Tibial nerve (tissue), 4 donors: ENCODE measurements at regions not wholly inside any gene's neighbourhood (a gene's known extent, or its start where the extent isn't known, plus 50 kb on each side); places are given as distances from the start of the nearest gene placed in this dataset.

ENCODE experiments used
- DNase-seq, 2 donors: peaks; one replicate each; pipeline ENCODE4 v3.0.0-alpha.2; 2019; ENCODE audit warnings: low spot score in 2 of 2
- H3K27ac ChIP-seq, 4 donors: fragments of 200-600 bp; sonication (generic) in 3 of 4; one replicate each; pipeline ENCODE4 v1.5.1; 2017 to 2019; ENCODE audit warnings: mild to moderate bottlenecking in 1 of 4
- H3K27me3 ChIP-seq, 2 donors: fragments of 200-600 bp; sonication (generic) in 1 of 2; one replicate each; pipeline versions ENCODE4 v1.5.1 to v1.6.0; 2017 to 2019
- H3K36me3 ChIP-seq, 3 donors: fragments of 200-600 bp; sonication (generic); one replicate each; pipeline ENCODE4 v1.5.1; 2018 to 2019
- H3K4me1 ChIP-seq, 4 donors: fragments of 200-600 bp; sonication (generic) in 3 of 4; one replicate each; pipeline ENCODE4 v1.5.1; 2017 to 2019
- H3K4me3 ChIP-seq, 4 donors: fragments of 200-600 bp; sonication (generic) in 3 of 4; one replicate each; pipeline ENCODE4 v1.5.1; 2017 to 2019; ENCODE audit warnings: mild to moderate bottlenecking in 1 of 4, moderate library complexity in 1 of 4
- H3K9me3 ChIP-seq, 4 donors: fragments of 200-600 bp; sonication (generic) in 3 of 4; one replicate each; pipeline ENCODE4 v1.5.1; 2017 to 2019
- EP300 ChIP-seq, 2 donors: sonication (generic); formaldehyde crosslinking; IDR thresholded peaks; one replicate each; pipeline ENCODE4 v1.6.1; 2017; ENCODE audit warnings: antibody characterized with exemption in 2 of 2, mild to moderate bottlenecking in 1 of 2
- POLR2A ChIP-seq, 2 donors: fragments of 450-650 bp; IDR thresholded peaks; one replicate each; pipeline ENCODE4 v1.6.1; 2017; ENCODE audit warnings: antibody characterized with exemption in 2 of 2, mild to moderate bottlenecking in 2 of 2, moderate library complexity in 2 of 2
- WGBS, 2 donors: methylation state at CpG; one replicate each; pipeline ENCODE4 v1.1.5; 2018; 5-methylcytosine and 5-hydroxymethylcytosine counted together
- TF ChIP-seq, protein P1 (sequence below), 5 experiments: fragments of 200-600 bp in 3 of 5; fragments of 450-650 bp in 2 of 5; sonication (generic) in 3 of 5; IDR thresholded peaks; one replicate each; pipeline ENCODE4 v1.5.1; 2016 to 2019; ENCODE audit warnings: antibody characterized with exemption in 5 of 5, mild to moderate bottlenecking in 3 of 5, moderate library complexity in 2 of 5

DNA sequence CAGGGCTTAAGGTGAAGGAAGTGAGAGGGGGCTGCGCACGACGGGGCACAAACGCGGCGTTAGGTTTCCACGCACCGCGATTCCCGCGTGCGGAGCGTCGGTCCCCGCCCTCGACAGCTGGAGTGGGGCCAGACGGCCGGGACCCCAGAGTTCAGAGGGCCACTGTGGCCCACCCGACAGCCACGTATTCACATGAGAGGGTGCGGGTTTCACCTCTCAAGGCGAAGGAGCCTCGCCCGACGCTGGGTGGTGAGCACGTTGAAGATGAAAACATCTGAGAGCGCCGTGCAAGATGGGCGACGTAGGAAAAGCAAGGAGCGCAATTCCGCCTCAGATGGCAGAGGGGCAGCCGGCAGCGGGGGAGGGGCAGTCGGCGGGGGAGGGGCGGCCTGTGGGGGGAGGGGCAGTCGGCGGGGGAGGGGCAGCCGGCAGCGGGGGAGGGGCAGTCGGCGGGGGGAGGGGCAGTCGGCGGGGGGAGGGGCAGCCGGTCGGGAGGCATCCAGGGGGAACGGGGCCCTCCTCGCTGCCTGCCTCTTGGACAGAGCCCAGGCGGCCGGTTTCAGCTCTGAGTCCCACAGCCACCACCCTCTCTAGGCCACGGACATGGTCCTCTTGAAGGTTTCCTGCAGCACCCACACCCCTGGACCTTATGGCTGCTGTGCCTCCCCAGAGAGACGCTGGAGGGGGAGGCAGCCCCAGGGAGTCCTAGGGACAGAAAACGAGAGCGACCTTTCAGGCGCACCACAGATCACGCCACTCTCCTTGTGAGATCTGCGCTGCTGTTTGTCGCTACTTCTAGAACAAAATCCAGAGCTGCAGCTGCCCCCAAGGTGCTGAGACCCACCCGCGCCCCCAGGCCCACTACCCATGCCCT, 113.7 kb downstream of the DLL1 start:
- Histone ChIP-seq H3K4me1 (peaks cover 0 to 6% (median 0%) of the 10 kb centered on the region in 4 donors), H3K27me3 (no peaks in the 10 kb centered on the region), H3K9me3 (no peaks in the 10 kb centered on the region), H3K36me3 (no peaks in the 10 kb centered on the region), H3K4me3 (peak overlapping the region in 1 of 4 donors; percentile 35), H3K27ac (no peak overlapping the region)
- TF ChIP-seq, protein P1, sequence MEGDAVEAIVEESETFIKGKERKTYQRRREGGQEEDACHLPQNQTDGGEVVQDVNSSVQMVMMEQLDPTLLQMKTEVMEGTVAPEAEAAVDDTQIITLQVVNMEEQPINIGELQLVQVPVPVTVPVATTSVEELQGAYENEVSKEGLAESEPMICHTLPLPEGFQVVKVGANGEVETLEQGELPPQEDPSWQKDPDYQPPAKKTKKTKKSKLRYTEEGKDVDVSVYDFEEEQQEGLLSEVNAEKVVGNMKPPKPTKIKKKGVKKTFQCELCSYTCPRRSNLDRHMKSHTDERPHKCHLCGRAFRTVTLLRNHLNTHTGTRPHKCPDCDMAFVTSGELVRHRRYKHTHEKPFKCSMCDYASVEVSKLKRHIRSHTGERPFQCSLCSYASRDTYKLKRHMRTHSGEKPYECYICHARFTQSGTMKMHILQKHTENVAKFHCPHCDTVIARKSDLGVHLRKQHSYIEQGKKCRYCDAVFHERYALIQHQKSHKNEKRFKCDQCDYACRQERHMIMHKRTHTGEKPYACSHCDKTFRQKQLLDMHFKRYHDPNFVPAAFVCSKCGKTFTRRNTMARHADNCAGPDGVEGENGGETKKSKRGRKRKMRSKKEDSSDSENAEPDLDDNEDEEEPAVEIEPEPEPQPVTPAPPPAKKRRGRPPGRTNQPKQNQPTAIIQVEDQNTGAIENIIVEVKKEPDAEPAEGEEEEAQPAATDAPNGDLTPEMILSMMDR (IDR thresholded peaks at IDR 0.05) = no peak
- TF ChIP-seq EP300 (IDR thresholded peaks at IDR 0.05) = no peak
- no peak for TF ChIP-seq POLR2A (IDR thresholded peaks at IDR 0.05)
- no peak for DNase-seq
- 79 to 86% methylated on average over 44 to 48 of the region's 61 CpGs for WGBS, 2 donors

DNA sequence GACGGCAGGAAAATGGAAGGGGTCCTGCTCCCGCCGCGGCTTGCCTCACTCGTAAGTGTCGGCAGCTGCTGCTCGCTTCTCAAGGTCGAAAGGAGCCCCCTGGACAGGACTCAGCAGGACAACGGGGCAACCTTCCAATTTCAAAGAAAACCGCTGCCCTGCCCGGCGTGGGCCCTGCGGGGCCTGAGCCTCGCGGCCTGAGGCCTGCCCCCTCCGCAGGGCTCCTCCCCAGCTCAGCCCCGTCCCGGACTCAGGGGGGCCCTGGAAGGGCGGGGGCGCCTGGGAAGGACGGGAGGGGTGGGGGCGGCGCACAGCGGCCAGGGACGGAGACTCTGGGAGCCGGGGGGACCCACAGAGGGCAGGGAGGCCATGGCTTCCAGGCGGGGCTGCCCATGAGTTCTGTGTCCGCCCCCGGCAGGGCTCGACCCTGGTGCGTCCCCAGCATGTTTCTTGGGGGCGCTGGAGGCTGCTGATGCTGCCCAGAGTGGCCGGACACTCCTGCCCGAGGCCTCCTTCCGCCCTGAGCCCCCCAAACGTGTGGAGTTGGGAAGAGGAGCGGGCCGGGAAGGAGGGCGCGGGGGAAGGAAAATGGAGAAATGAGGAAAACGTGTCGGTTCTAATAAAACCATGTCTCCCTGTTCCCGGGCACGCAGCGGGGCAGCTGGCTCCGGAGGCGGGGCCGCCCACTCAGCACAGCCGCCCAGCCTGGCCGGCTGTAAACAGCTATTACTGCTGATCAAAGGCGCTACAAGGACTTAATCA, 114.6 kb downstream of the DLL1 start:
- Histone ChIP-seq H3K4me1 (peaks cover 0 to 6% (median 0%) of the 10 kb centered on the region in 4 donors), H3K27ac (peak overlapping the region in 1 of 4 donors; percentile 4), H3K4me3 (peak overlapping the region in 2 of 4 donors; percentile 9 to 35), H3K36me3 (no peaks in the 10 kb centered on the region), H3K9me3 (no peaks in the 10 kb centered on the region), H3K27me3 (no peaks in the 10 kb centered on the region)
- no peak for DNase-seq
- TF ChIP-seq, protein P1 (IDR thresholded peaks at IDR 0.05) = no peak
- TF ChIP-seq POLR2A (IDR thresholded peaks at IDR 0.05) (no peak), EP300 (IDR thresholded peaks at IDR 0.05) (no peak)
- WGBS, 2 donors = 63 to 68% methylated on average over 36 to 39 of the region's 51 CpGs

DNA sequence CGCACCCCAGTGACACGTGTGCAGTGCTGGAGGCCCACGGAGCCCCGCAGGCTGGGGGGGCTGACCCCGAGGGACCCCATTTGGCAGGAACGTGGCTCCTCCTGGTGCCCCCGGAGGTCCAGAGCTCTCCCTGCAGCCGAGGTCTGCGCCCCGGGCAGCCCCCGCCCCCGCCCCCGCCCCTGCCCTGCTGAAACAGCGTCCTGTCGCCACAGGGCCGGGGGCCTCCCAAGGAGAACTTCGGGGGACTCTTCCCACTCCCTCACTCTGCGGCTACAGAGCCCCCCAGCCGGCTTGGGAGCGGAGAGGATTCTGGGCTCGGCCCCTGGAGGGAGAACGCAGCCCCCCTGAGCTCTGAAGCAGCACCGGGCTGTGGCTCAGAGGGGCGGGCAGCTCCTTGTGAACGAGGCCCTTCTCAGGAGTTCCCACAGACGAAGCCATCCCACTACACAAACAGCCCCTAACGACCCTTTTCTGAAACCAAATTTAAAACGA, 115.2 kb downstream of the DLL1 start:
- no peaks in the 10 kb centered on the region for H3K27me3 ChIP-seq
- no peak overlapping the region for H3K4me3 ChIP-seq
- H3K9me3 ChIP-seq = no peaks in the 10 kb centered on the region
- no peaks in the 10 kb centered on the region for H3K36me3 ChIP-seq
- DNase-seq = no peak
- TF ChIP-seq EP300 (IDR thresholded peaks at IDR 0.05) (no peak), POLR2A (IDR thresholded peaks at IDR 0.05) (no peak)
- TF ChIP-seq, protein P1 (IDR thresholded peaks at IDR 0.05) = no peak
- WGBS, 2 donors = 69 to 84% methylated on average over 19 to 28 of the region's 28 CpGs
- peaks cover 0 to 6% (median 0%) of the 10 kb centered on the region in 4 donors for H3K4me1 ChIP-seq
- H3K27ac ChIP-seq = no peak overlapping the region

DNA sequence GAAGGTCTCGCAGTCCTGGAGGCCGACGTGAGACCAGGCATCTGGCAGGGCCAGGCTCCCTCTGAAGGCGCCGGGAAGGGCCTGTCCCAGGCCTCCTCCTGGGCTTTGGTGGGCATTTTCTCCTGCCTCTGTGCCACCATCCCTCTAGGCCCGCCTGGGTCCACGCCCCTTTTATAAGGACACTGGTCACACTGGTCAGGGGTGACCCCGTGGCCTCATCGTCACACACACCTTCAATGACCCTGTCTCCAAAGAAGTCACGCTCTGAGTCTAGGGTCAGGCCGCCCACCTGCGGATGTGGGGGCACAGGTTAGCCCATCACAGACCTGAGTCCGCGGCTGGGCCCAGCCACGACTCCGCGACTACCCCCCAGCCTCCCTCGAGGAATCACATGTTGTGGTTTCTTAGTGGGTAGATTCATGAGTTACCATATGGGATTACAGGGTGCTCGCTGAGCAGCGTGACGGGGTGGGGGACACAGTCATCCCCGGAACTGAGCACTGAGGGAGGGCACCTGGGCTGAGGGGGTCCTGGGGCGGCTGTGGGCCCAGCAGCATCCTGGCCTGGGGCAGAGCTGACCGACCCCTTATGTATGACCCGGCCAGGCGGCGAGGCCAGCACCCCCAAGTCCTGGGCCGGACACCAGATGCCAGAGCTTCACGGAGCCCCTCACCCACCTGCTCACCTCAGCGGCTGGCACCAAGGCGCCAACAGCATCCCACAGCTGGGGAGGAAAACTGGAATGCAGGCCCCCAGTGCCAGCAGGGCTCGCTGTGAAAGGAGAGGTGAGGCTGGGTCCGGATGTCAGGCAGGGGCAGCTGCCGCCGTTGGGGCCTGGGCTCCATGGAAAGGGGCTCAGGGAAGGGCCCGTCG, 115.9 kb downstream of the DLL1 start:
- Histone ChIP-seq H3K9me3 (no peaks in the 10 kb centered on the region), H3K27me3 (no peaks in the 10 kb centered on the region), H3K4me3 (no peak overlapping the region), H3K4me1 (peaks cover 0 to 6% (median 0%) of the 10 kb centered on the region in 4 donors), H3K27ac (peak overlapping the region in 2 of 4 donors; percentile 58 to 72), H3K36me3 (no peaks in the 10 kb centered on the region)
- no peak for DNase-seq
- TF ChIP-seq, protein P1 (IDR thresholded peaks at IDR 0.05) = no peak
- no peak for TF ChIP-seq EP300 (IDR thresholded peaks at IDR 0.05)
- no peak for TF ChIP-seq POLR2A (IDR thresholded peaks at IDR 0.05)
- 92 to 94% methylated on average over 26 to 37 of the region's 37 CpGs for WGBS, 2 donors
